Large intestine (tissue), 3 donors: ENCODE measurements at regions not wholly inside any gene's neighbourhood (a gene's known extent, or its start where the extent isn't known, plus 50 kb on each side); places are given as distances from the start of the nearest gene placed in this dataset.
"Not testable (repeated sequence)": the region's sequence is repeated elsewhere in the genome, so short reads cannot be mapped to it uniquely, and the experiment has no call there.

Experiments
- DNase-seq, 2 donors: peaks; one replicate each; pipeline versions ENCODE4 v3.0.0 to v3.0.0-alpha.2; 2013
- H3K27ac ChIP-seq: one replicate; pipeline ENCODE4 v1.5.1; 2013; ENCODE audit warnings: low read length
- H3K27me3 ChIP-seq: 2 replicates; pipeline ENCODE4 v1.6.1; 2013; ENCODE audit warnings: low read length; ENCODE audit not compliant: control insufficient read depth, insufficient read depth
- H3K36me3 ChIP-seq: 2 replicates; pipeline ENCODE4 v1.6.1; 2013; ENCODE audit warnings: low read length; ENCODE audit not compliant: control insufficient read depth, insufficient read depth
- H3K4me1 ChIP-seq: one replicate; pipeline ENCODE4 v1.6.1; 2013; ENCODE audit warnings: low read length; ENCODE audit not compliant: control insufficient read depth, insufficient read depth
- H3K4me3 ChIP-seq: one replicate; pipeline ENCODE4 v1.5.1; 2013; ENCODE audit warnings: low read length
- H3K9me3 ChIP-seq: one replicate; pipeline ENCODE4 v1.6.1; 2013; ENCODE audit warnings: mild to moderate bottlenecking, low read depth, low read length, moderate library complexity; ENCODE audit not compliant: control insufficient read depth
- WGBS: methylation state at CpG from one replicate; pipeline ENCODE4 v1.1.5; 2013; ENCODE audit warnings: low lambda C conversion rate; ENCODE audit not compliant: insufficient coverage; 5-methylcytosine and 5-hydroxymethylcytosine counted together

- Histone ChIP-seq H3K9me3 (no peaks in the 10 kb centered on the region), H3K27me3 (no peaks in the 10 kb centered on the region), H3K36me3 (no peaks in the 10 kb centered on the region), H3K4me3 (no peak overlapping the region), H3K27ac (no peak overlapping the region), H3K4me1 (no peaks in the 10 kb centered on the region)
- no peak for DNase-seq
- no CpG with 5 or more reads among the region's 6 CpGs for WGBS
These were observed 162.6 kb upstream of the FAM47A start for GRCh38 chrX:34294665-34295064.

- no CpG with 5 or more reads among the region's 2 CpGs for WGBS
- H3K36me3 ChIP-seq: no peaks in the 10 kb centered on the region
- H3K27ac ChIP-seq: no peak overlapping the region
- no peaks in the 10 kb centered on the region for H3K4me1 ChIP-seq
- H3K27me3 ChIP-seq: no peaks in the 10 kb centered on the region
- H3K4me3 ChIP-seq: no peak overlapping the region
- H3K9me3 ChIP-seq: no peaks in the 10 kb centered on the region
- DNase-seq: no peak
These were observed 156.7 kb upstream of the FAM47A start for GRCh38 chrX:34288782-34289181.

- H3K27me3 ChIP-seq: no peaks in the 10 kb centered on the region
- H3K4me1 ChIP-seq: no peaks in the 10 kb centered on the region
- no peaks in the 10 kb centered on the region for H3K9me3 ChIP-seq
- no peaks in the 10 kb centered on the region for H3K36me3 ChIP-seq
- no peak for DNase-seq
- no peak overlapping the region for H3K4me3 ChIP-seq
- no CpG with 5 or more reads among the region's 5 CpGs for WGBS
- H3K27ac ChIP-seq: no peak overlapping the region
These were observed 147.9 kb upstream of the FAM47A start for GRCh38 chrX:34279866-34280560.

- peak; percentile 0 for DNase-seq
- H3K27ac ChIP-seq: no peak overlapping the region
- H3K4me3 ChIP-seq: no peak overlapping the region
- no peaks in the 10 kb centered on the region for H3K9me3 ChIP-seq
- H3K36me3 ChIP-seq: no peaks in the 10 kb centered on the region
- H3K4me1 ChIP-seq: no peaks in the 10 kb centered on the region
- WGBS: no CpG with 5 or more reads among the region's 1 CpG
- no peaks in the 10 kb centered on the region for H3K27me3 ChIP-seq
These were observed 143.6 kb upstream of the FAM47A start for GRCh38 chrX:34275699-34276098.

GRCh38 chrX:34270434-34270833 lies 138.3 kb upstream of the FAM47A start:
- Histone ChIP-seq H3K27me3 (no peaks in the 10 kb centered on the region), H3K4me3 (no peak overlapping the region), H3K4me1 (no peaks in the 10 kb centered on the region), H3K9me3 (no peaks in the 10 kb centered on the region), H3K36me3 (no peaks in the 10 kb centered on the region), H3K27ac (no peak overlapping the region)
- WGBS: no CpG with 5 or more reads among the region's 2 CpGs
- no peak for DNase-seq

- H3K4me3 ChIP-seq: no peak overlapping the region
- no CpG with 5 or more reads among the region's 4 CpGs for WGBS
- no peaks in the 10 kb centered on the region for H3K36me3 ChIP-seq
- no peaks in the 10 kb centered on the region for H3K27me3 ChIP-seq
- H3K4me1 ChIP-seq: no peaks in the 10 kb centered on the region
- no peak overlapping the region for H3K27ac ChIP-seq
- peak; percentile 2 to 9 for DNase-seq
- no peaks in the 10 kb centered on the region for H3K9me3 ChIP-seq
These were observed 106.8 kb upstream of the FAM47A start for GRCh38 chrX:34238896-34239295.

GRCh38 chrX:34230156-34230555 lies 98.0 kb upstream of the FAM47A start:
- H3K27ac ChIP-seq, H3K4me3 ChIP-seq: not testable (repeated sequence)

GRCh38 chrX:34227804-34228203 lies 95.7 kb upstream of the FAM47A start:
- no peak overlapping the region for H3K27ac ChIP-seq
- no CpG with 5 or more reads among the region's 2 CpGs for WGBS
- H3K4me3 ChIP-seq: no peak overlapping the region
- H3K36me3 ChIP-seq: no peaks in the 10 kb centered on the region
- H3K9me3 ChIP-seq: no peaks in the 10 kb centered on the region
- no peaks in the 10 kb centered on the region for H3K27me3 ChIP-seq
- no peak for DNase-seq
- no peaks in the 10 kb centered on the region for H3K4me1 ChIP-seq

More at GRCh38 chrX:34230156-34230555, 98.0 kb upstream of the FAM47A start:
- not testable (repeated sequence) for H3K36me3 ChIP-seq, DNase-seq, H3K9me3 ChIP-seq, H3K27me3 ChIP-seq, H3K4me1 ChIP-seq
- WGBS: no CpG with 5 or more reads among the region's 6 CpGs

- no peak for DNase-seq
- Histone ChIP-seq H3K4me3 (no peak overlapping the region), H3K27ac (no peak overlapping the region), H3K9me3 (no peaks in the 10 kb centered on the region), H3K27me3 (no peaks in the 10 kb centered on the region), H3K4me1 (no peaks in the 10 kb centered on the region), H3K36me3 (no peaks in the 10 kb centered on the region)
- no CpG with 5 or more reads among the region's 3 CpGs for WGBS
These were observed 91.5 kb upstream of the FAM47A start for GRCh38 chrX:34223574-34223973.

GRCh38 chrX:34218063-34218462 lies 85.9 kb upstream of the FAM47A start:
- H3K36me3 ChIP-seq: no peaks in the 10 kb centered on the region
- H3K9me3 ChIP-seq: no peaks in the 10 kb centered on the region
- no CpG with 5 or more reads among the region's 1 CpG for WGBS

GRCh38 chrX:34197946-34198345 lies 65.8 kb upstream of the FAM47A start:
- peak in 1 of 2 donors; percentile 5 for DNase-seq
- no CpG with 5 or more reads among the region's 1 CpG for WGBS

More at GRCh38 chrX:34218063-34218462, 85.9 kb upstream of the FAM47A start:
- no peak overlapping the region for H3K4me3 ChIP-seq
- no peaks in the 10 kb centered on the region for H3K27me3 ChIP-seq
- no peak for DNase-seq
- no peaks in the 10 kb centered on the region for H3K4me1 ChIP-seq
- no peak overlapping the region for H3K27ac ChIP-seq

More at GRCh38 chrX:34197946-34198345, 65.8 kb upstream of the FAM47A start:
- no peaks in the 10 kb centered on the region for H3K36me3 ChIP-seq
- no peaks in the 10 kb centered on the region for H3K9me3 ChIP-seq
- no peak overlapping the region for H3K27ac ChIP-seq
- no peaks in the 10 kb centered on the region for H3K4me1 ChIP-seq
- no peaks in the 10 kb centered on the region for H3K27me3 ChIP-seq
- H3K4me3 ChIP-seq: no peak overlapping the region
